WERI-Rb-1 (cell line): ENCODE measurements at regions not wholly inside any gene's neighbourhood (a gene's known extent, or its start where the extent isn't known, plus 50 kb on each side); places are given as distances from the start of the nearest gene placed in this dataset.

Source experiments
- DNase-seq: peaks from one replicate; pipeline ENCODE4 v3.0.0-alpha.2; 2020
- H3K27ac ChIP-seq: fragments of 250-450 bp; sonication (Bioruptor Pico); 2 replicates; pipeline ENCODE4 v1.5.1; 2020; ENCODE audit warnings: mild to moderate bottlenecking, moderate library complexity
- H3K27me3 ChIP-seq: fragments of 250-450 bp; sonication (Bioruptor Pico); 2 replicates; pipeline ENCODE4 v1.5.1; 2021; ENCODE audit warnings: mild to moderate bottlenecking, low read depth, moderate library complexity; ENCODE audit not compliant: insufficient read depth, severe bottlenecking
- H3K36me3 ChIP-seq: fragments of 250-450 bp; sonication (Bioruptor Pico); 2 replicates; pipeline ENCODE4 v1.5.1; 2020; ENCODE audit warnings: mild to moderate bottlenecking, moderate library complexity
- H3K4me3 ChIP-seq: 2 replicates; pipeline ENCODE4 v1.5.1; 2011; ENCODE audit warnings: low read depth, mild to moderate bottlenecking, control low read depth, low read length
- H3K9me3 ChIP-seq: fragments of 250-450 bp; sonication (Bioruptor Pico); 2 replicates; pipeline ENCODE4 v1.5.1; 2021; ENCODE audit warnings: mild to moderate bottlenecking, moderate library complexity; ENCODE audit not compliant: severe bottlenecking
- TF ChIP-seq, protein P1 (sequence below): IDR thresholded peaks from 2 replicates; pipeline ENCODE4 v1.5.1; 2011; ENCODE audit warnings: low read depth, mild to moderate bottlenecking, control low read depth, inconsistent platforms, low read length

DNA sequence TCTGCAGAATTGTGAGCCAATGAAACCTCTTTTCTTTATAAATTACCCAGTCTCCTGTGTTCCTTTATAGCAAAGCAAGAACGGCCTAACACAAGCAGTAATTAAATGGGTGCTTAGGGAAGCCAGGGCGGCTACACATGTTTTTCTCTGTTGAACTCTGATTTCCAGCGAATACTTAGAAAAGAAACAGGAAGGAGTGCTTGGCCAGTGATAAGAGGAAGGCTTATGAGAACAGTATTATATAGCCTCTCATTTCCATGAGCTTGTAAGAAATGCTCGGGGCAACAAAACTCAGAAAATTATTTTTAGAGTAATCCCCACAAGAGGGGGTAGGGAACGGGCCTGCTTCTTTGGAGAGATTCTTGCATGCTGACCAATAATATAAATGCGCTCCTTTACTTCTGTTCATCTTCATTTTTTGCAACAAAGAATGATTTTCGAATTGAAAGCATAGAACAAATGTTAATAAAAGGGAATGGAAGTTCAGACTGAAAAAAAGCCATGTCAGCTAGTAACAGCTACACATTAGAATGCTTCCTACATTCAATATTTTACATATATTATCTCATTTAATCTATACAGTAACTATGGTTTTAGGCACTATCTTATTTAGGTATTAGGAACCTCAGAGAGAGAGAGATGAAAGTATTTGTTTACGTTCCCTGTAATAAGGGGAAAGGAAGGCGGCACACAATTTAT is 49.7 kb upstream of the CCDC85A start:
- no peak for DNase-seq
- no peak overlapping the region for H3K4me3 ChIP-seq
- H3K36me3 ChIP-seq, result no peaks in the 10 kb centered on the region
- TF ChIP-seq, protein P1, sequence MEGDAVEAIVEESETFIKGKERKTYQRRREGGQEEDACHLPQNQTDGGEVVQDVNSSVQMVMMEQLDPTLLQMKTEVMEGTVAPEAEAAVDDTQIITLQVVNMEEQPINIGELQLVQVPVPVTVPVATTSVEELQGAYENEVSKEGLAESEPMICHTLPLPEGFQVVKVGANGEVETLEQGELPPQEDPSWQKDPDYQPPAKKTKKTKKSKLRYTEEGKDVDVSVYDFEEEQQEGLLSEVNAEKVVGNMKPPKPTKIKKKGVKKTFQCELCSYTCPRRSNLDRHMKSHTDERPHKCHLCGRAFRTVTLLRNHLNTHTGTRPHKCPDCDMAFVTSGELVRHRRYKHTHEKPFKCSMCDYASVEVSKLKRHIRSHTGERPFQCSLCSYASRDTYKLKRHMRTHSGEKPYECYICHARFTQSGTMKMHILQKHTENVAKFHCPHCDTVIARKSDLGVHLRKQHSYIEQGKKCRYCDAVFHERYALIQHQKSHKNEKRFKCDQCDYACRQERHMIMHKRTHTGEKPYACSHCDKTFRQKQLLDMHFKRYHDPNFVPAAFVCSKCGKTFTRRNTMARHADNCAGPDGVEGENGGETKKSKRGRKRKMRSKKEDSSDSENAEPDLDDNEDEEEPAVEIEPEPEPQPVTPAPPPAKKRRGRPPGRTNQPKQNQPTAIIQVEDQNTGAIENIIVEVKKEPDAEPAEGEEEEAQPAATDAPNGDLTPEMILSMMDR, result no peak
- H3K27me3 ChIP-seq, result no peaks in the 10 kb centered on the region
- H3K27ac ChIP-seq, result no peak overlapping the region
- peaks cover 6% of the 10 kb centered on the region for H3K9me3 ChIP-seq
